ENCODE measurements at regions not wholly inside any gene's neighbourhood (a gene's known extent, or its start where the extent isn't known, plus 50 kb on each side); places are given as distances from the start of the nearest gene placed in this dataset.

GRCh38 chr13:105595471-105595870 lies 940.0 kb downstream of the EFNB2 start:
- intact Hi-C loops (cut with DNase I): no loop called here
- H3K4me3 ChIP-seq: no peak overlapping the region
- H3K27ac ChIP-seq: no peak overlapping the region
- no peaks in the 10 kb centered on the region for H3K36me3 ChIP-seq
- no peaks in the 10 kb centered on the region for H3K27me3 ChIP-seq
- DNase-seq: no peak
- H3K9me3 ChIP-seq: no peaks in the 10 kb centered on the region
- no peaks in the 10 kb centered on the region for H3K4me1 ChIP-seq
- WGBS, 2 donors: 58 to 81% methylated on average over 4 of the region's 4 CpGs
- TF ChIP-seq EP300 (IDR thresholded peaks at IDR 0.05) (no peak), POLR2AphosphoS5 (IDR thresholded peaks at IDR 0.05) (no peak), POLR2A (IDR thresholded peaks at IDR 0.05) (no peak), CTCF (IDR thresholded peaks at IDR 0.05) (no peak)

GRCh38 chr13:105591277-105591676 lies 944.2 kb downstream of the EFNB2 start:
- no peaks in the 10 kb centered on the region for H3K4me1 ChIP-seq
- intact Hi-C loops (cut with DNase I): no loop called here
- no peaks in the 10 kb centered on the region for H3K27me3 ChIP-seq
- DNase-seq: no peak
- no peak overlapping the region for H3K4me3 ChIP-seq
- H3K9me3 ChIP-seq: no peaks in the 10 kb centered on the region
- TF ChIP-seq EP300 (IDR thresholded peaks at IDR 0.05) (no peak), POLR2AphosphoS5 (IDR thresholded peaks at IDR 0.05) (no peak), CTCF (IDR thresholded peaks at IDR 0.05) (no peak), POLR2A (IDR thresholded peaks at IDR 0.05) (no peak)
- no peak overlapping the region for H3K27ac ChIP-seq
- WGBS, 2 donors: 89 to 96% methylated on average over 3 of the region's 3 CpGs
- no peaks in the 10 kb centered on the region for H3K36me3 ChIP-seq

GRCh38 chr13:105587786-105588185 lies 947.7 kb downstream of the EFNB2 start:
- Histone ChIP-seq H3K4me3 (no peak overlapping the region), H3K27me3 (no peaks in the 10 kb centered on the region), H3K4me1 (no peaks in the 10 kb centered on the region), H3K36me3 (no peaks in the 10 kb centered on the region), H3K27ac (no peak overlapping the region), H3K9me3 (no peaks in the 10 kb centered on the region)
- no peak for TF ChIP-seq EP300 (IDR thresholded peaks at IDR 0.05)
- no peak for TF ChIP-seq POLR2AphosphoS5 (IDR thresholded peaks at IDR 0.05)
- no peak for TF ChIP-seq POLR2A (IDR thresholded peaks at IDR 0.05)
- TF ChIP-seq CTCF (IDR thresholded peaks at IDR 0.05): no peak
- no peak for DNase-seq
- intact Hi-C loops (cut with DNase I): no loop called here
- WGBS, 2 donors: 89 to 94% methylated on average over 7 of the region's 7 CpGs

- Histone ChIP-seq H3K9me3 (no peaks in the 10 kb centered on the region), H3K36me3 (no peaks in the 10 kb centered on the region), H3K27ac (no peak overlapping the region), H3K27me3 (no peaks in the 10 kb centered on the region), H3K4me1 (no peaks in the 10 kb centered on the region), H3K4me3 (no peak overlapping the region)
- 88 to 92% methylated on average over 2 of the region's 2 CpGs for WGBS, 2 donors
- TF ChIP-seq POLR2A (IDR thresholded peaks at IDR 0.05): no peak
- intact Hi-C loops (cut with DNase I): no loop called here
- no peak for DNase-seq
These were observed 955.4 kb downstream of the EFNB2 start for GRCh38 chr13:105579821-105580710.

GRCh38 chr13:105573136-105573535 lies 962.3 kb downstream of the EFNB2 start:
- intact Hi-C loops (cut with DNase I): no loop called here
- TF ChIP-seq POLR2AphosphoS5 (IDR thresholded peaks at IDR 0.05): no peak
- TF ChIP-seq EP300 (IDR thresholded peaks at IDR 0.05): no peak
- no peak for TF ChIP-seq POLR2A (IDR thresholded peaks at IDR 0.05)
- no peak for TF ChIP-seq CTCF (IDR thresholded peaks at IDR 0.05)
- 75 to 86% methylated on average over 1 of the region's 1 CpG for WGBS, 2 donors
- no peaks in the 10 kb centered on the region for H3K4me1 ChIP-seq
- no peaks in the 10 kb centered on the region for H3K9me3 ChIP-seq
- H3K36me3 ChIP-seq: no peaks in the 10 kb centered on the region
- no peak overlapping the region for H3K4me3 ChIP-seq
- no peak for DNase-seq
- no peaks in the 10 kb centered on the region for H3K27me3 ChIP-seq
- no peak overlapping the region for H3K27ac ChIP-seq
